ENCODE measurements at regions not wholly inside any gene's neighbourhood (a gene's known extent, or its start where the extent isn't known, plus 50 kb on each side); places are given as distances from the start of the nearest gene placed in this dataset.
A peak's percentile ranks its signal among the peaks of the same experiment; 100 is the strongest.

- DNase-seq (ENCODE audit: low spot score) = no peak
Observed at GRCh38 chr5:77569409-77569808, 69.1 kb downstream of the OTP start.

GRCh38 chr5:77568555-77568954 is 70.0 kb downstream of the OTP start:
- DNase-seq (ENCODE audit: low spot score) = no peak

- DNase-seq (ENCODE audit: low spot score) = no peak
Observed at GRCh38 chr5:77568082-77568481, 70.4 kb downstream of the OTP start.

GRCh38 chr5:77563475-77563874 is 71.4 kb upstream of the WDR41 start:
- DNase-seq (ENCODE audit: low spot score) = no peak

- DNase-seq (ENCODE audit: low spot score) = no peak
Observed at GRCh38 chr5:77561965-77562364, 69.8 kb upstream of the WDR41 start.

- DNase-seq (ENCODE audit: low spot score) = peak; percentile 26
Observed at GRCh38 chr5:77560677-77561263, 68.7 kb upstream of the WDR41 start.

- DNase-seq (ENCODE audit: low spot score) = no peak
Observed at GRCh38 chr5:77558266-77558665, 66.2 kb upstream of the WDR41 start.

- no peak for DNase-seq (ENCODE audit: low spot score)
Observed at GRCh38 chr5:77550406-77550805, 58.3 kb upstream of the WDR41 start.

GRCh38 chr5:77545285-77545684 is 53.2 kb upstream of the WDR41 start:
- DNase-seq (ENCODE audit: low spot score) = no peak

Measured in H4 (cell line).